ENCODE measurements at regions not wholly inside any gene's neighbourhood (a gene's known extent, or its start where the extent isn't known, plus 50 kb on each side); places are given as distances from the start of the nearest gene placed in this dataset.

GRCh38 chr1:182211386-182211785 is 149.9 kb upstream of the ZNF648 start:
- TF ChIP-seq, protein P1, sequence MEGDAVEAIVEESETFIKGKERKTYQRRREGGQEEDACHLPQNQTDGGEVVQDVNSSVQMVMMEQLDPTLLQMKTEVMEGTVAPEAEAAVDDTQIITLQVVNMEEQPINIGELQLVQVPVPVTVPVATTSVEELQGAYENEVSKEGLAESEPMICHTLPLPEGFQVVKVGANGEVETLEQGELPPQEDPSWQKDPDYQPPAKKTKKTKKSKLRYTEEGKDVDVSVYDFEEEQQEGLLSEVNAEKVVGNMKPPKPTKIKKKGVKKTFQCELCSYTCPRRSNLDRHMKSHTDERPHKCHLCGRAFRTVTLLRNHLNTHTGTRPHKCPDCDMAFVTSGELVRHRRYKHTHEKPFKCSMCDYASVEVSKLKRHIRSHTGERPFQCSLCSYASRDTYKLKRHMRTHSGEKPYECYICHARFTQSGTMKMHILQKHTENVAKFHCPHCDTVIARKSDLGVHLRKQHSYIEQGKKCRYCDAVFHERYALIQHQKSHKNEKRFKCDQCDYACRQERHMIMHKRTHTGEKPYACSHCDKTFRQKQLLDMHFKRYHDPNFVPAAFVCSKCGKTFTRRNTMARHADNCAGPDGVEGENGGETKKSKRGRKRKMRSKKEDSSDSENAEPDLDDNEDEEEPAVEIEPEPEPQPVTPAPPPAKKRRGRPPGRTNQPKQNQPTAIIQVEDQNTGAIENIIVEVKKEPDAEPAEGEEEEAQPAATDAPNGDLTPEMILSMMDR (IDR thresholded peaks at IDR 0.05; ENCODE audit: extremely low read depth, low read depth, low read length): no peak
- Histone ChIP-seq H3K4me3 (ENCODE audit: insufficient read depth, low read length) (no peak overlapping the region), H3K9me3 (ENCODE audit: low read depth, low read length) (no peaks in the 10 kb centered on the region), H3K4me1 (ENCODE audit: insufficient read depth, low read length) (no peaks in the 10 kb centered on the region), H2AFZ (ENCODE audit: low read length) (no peak overlapping the region), H3K79me2 (ENCODE audit: insufficient read depth, low read length) (no peaks in the 10 kb centered on the region), H3K36me3 (ENCODE audit: insufficient read depth, low read length) (no peaks in the 10 kb centered on the region), H4K20me1 (ENCODE audit: insufficient read depth, low read length) (no peaks in the 10 kb centered on the region), H3K27me3 (ENCODE audit: insufficient read depth, low read length) (no peaks in the 10 kb centered on the region), H3K4me2 (ENCODE audit: insufficient read depth, low read length) (no peak overlapping the region), H3K27ac (ENCODE audit: low read depth, low read length) (no peak overlapping the region)
- no peak for DNase-seq (ENCODE audit: insufficient read length, low spot score, missing footprints)

GRCh38 chr1:182210417-182210816 is 148.9 kb upstream of the ZNF648 start:
- TF ChIP-seq, protein P1 (IDR thresholded peaks at IDR 0.05; ENCODE audit: extremely low read depth, low read depth, low read length): no peak
- no peaks in the 10 kb centered on the region for H4K20me1 ChIP-seq (ENCODE audit: insufficient read depth, low read length)
- H3K9me3 ChIP-seq (ENCODE audit: low read depth, low read length): no peaks in the 10 kb centered on the region
- no peak overlapping the region for H3K4me3 ChIP-seq (ENCODE audit: insufficient read depth, low read length)
- H3K36me3 ChIP-seq (ENCODE audit: insufficient read depth, low read length): no peaks in the 10 kb centered on the region
- H3K27ac ChIP-seq (ENCODE audit: low read depth, low read length): no peak overlapping the region
- DNase-seq (ENCODE audit: insufficient read length, low spot score, missing footprints): no peak
- H2AFZ ChIP-seq (ENCODE audit: low read length): no peak overlapping the region
- no peak overlapping the region for H3K4me2 ChIP-seq (ENCODE audit: insufficient read depth, low read length)
- H3K27me3 ChIP-seq (ENCODE audit: insufficient read depth, low read length): no peaks in the 10 kb centered on the region
- no peaks in the 10 kb centered on the region for H3K79me2 ChIP-seq (ENCODE audit: insufficient read depth, low read length)
- no peaks in the 10 kb centered on the region for H3K4me1 ChIP-seq (ENCODE audit: insufficient read depth, low read length)

- H3K4me2 ChIP-seq (ENCODE audit: insufficient read depth, low read length): no peak overlapping the region
- H3K27ac ChIP-seq (ENCODE audit: low read depth, low read length): no peak overlapping the region
- H3K36me3 ChIP-seq (ENCODE audit: insufficient read depth, low read length): no peaks in the 10 kb centered on the region
- no peaks in the 10 kb centered on the region for H3K9me3 ChIP-seq (ENCODE audit: low read depth, low read length)
- TF ChIP-seq, protein P1 (IDR thresholded peaks at IDR 0.05; ENCODE audit: extremely low read depth, low read depth, low read length): no peak
- no peaks in the 10 kb centered on the region for H3K4me1 ChIP-seq (ENCODE audit: insufficient read depth, low read length)
- H3K27me3 ChIP-seq (ENCODE audit: insufficient read depth, low read length): no peaks in the 10 kb centered on the region
- no peak overlapping the region for H2AFZ ChIP-seq (ENCODE audit: low read length)
- H4K20me1 ChIP-seq (ENCODE audit: insufficient read depth, low read length): no peaks in the 10 kb centered on the region
- H3K4me3 ChIP-seq (ENCODE audit: insufficient read depth, low read length): no peak overlapping the region
- H3K79me2 ChIP-seq (ENCODE audit: insufficient read depth, low read length): no peaks in the 10 kb centered on the region
- no peak for DNase-seq (ENCODE audit: insufficient read length, low spot score, missing footprints)
These were observed 145.8 kb upstream of the ZNF648 start for GRCh38 chr1:182207300-182207699.

- peak; percentile 4 for DNase-seq (ENCODE audit: insufficient read length, low spot score, missing footprints)
- Histone ChIP-seq H2AFZ (ENCODE audit: low read length) (no peak overlapping the region), H3K4me1 (ENCODE audit: insufficient read depth, low read length) (no peaks in the 10 kb centered on the region), H3K9me3 (ENCODE audit: low read depth, low read length) (no peaks in the 10 kb centered on the region), H4K20me1 (ENCODE audit: insufficient read depth, low read length) (no peaks in the 10 kb centered on the region), H3K36me3 (ENCODE audit: insufficient read depth, low read length) (no peaks in the 10 kb centered on the region), H3K4me3 (ENCODE audit: insufficient read depth, low read length) (no peak overlapping the region), H3K27me3 (ENCODE audit: insufficient read depth, low read length) (no peaks in the 10 kb centered on the region), H3K27ac (ENCODE audit: low read depth, low read length) (no peak overlapping the region), H3K79me2 (ENCODE audit: insufficient read depth, low read length) (no peaks in the 10 kb centered on the region), H3K4me2 (ENCODE audit: insufficient read depth, low read length) (no peak overlapping the region)
- TF ChIP-seq, protein P1 (IDR thresholded peaks at IDR 0.05; ENCODE audit: extremely low read depth, low read depth, low read length): no peak
These were observed 145.2 kb upstream of the ZNF648 start for GRCh38 chr1:182206626-182207239.

Measured in osteoblast (primary cell).